Umbilical cord (tissue), 1 donor: ENCODE measurements at regions not wholly inside any gene's neighbourhood (a gene's known extent, or its start where the extent isn't known, plus 50 kb on each side); places are given as distances from the start of the nearest gene placed in this dataset.

Experiments used
- DNase-seq: peaks from one replicate; pipeline ENCODE4 v3.0.0-alpha.2; 2015; ENCODE audit warnings: low spot score

GRCh38 chr6:102474041-102474807, 1080.7 kb downstream of the GRIK2 start:
- DNase-seq = no peak

DNA sequence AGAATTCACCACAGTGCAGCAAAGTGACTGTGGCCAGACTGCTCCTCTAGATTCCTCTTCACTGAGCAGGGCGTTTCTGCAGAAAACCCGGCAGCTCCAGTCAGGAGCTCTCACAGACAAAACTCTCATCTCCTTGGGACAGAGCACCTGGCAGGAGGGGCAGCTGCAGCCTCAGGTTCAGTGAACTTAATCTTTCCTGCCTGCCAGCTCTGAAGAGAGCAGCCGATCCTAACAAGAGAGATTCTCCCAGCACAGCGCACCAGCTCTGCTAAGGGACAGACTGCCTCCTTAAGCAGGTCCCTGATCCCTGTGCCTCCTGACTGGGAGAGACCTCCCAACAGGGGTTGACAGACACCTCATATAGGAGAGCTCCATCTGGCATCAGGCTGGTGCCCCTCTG, 1065.5 kb downstream of the GRIK2 start:
- no peak for DNase-seq

DNA sequence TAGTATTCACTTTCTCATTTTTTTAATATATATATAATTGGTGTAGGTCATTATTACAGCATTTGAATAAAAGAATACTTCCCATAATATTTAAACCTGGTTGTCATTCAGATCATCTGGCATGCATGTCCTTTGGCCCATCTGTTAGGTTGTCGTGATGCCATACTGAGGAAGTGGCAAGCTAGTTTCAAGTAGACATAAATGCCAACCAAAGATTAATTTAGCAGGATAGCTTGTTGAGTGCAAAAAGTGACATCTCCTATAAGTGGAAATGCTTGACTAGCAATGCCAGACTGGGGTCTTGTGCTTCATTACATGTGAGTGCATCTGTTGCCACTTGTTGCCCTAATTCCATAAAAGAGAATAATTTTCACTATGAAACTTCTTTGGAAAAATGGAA, 1044.7 kb downstream of the GRIK2 start:
- no peak for DNase-seq

- DNase-seq = no peak
Measured at GRCh38 chr6:102417368-102417998, 1024.0 kb downstream of the GRIK2 start.

- DNase-seq = no peak
Measured at GRCh38 chr6:102415891-102416290, 1022.4 kb downstream of the GRIK2 start.

DNA sequence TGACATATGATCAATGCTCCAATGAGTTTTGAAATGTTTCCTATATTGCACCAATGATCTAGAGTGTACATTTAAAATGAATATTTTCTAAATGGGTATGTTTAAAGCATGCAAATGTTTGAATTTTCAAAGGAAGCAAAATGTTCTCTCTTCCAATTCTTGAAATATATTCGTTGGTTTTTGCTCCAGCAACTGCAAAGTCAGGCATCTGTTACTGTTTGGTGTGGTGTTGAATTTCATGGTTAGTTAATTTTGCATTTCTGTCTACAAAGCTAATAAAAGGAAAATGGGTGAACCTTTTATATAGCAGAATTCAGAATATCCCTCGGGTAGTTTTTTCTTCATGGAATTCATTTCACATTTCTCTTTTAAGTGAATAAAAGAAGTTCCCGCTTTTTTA, 1018.3 kb downstream of the GRIK2 start:
- DNase-seq = no peak

- DNase-seq = no peak
Measured at GRCh38 chr6:102407886-102408741, 1014.6 kb downstream of the GRIK2 start.

GRCh38 chr6:102405860-102406259, 1012.4 kb downstream of the GRIK2 start:
- no peak for DNase-seq

GRCh38 chr6:102402635-102403329, 1009.3 kb downstream of the GRIK2 start:
- no peak for DNase-seq

- DNase-seq = no peak
Measured at GRCh38 chr6:102398788-102399390, 1005.4 kb downstream of the GRIK2 start.

DNA sequence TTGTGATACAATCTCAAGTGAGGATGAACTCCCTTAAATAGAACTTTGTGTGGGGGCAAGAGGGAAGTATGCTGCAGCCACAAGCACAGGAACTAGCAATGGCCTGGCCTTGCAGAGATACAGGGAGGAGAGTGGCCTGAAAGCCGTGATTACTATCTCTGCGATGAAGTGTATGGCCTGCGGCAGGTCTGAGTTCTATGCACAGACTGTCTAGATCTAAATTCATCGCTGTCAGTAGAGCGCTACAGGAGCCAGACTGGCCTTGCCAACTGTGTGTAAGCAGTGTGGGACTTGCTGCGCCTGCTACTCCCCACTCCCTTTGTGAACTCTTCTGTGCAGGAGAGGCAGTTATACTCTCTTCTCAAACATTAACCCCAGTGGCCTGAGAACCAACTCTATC, 997.0 kb downstream of the GRIK2 start:
- no peak for DNase-seq

DNA sequence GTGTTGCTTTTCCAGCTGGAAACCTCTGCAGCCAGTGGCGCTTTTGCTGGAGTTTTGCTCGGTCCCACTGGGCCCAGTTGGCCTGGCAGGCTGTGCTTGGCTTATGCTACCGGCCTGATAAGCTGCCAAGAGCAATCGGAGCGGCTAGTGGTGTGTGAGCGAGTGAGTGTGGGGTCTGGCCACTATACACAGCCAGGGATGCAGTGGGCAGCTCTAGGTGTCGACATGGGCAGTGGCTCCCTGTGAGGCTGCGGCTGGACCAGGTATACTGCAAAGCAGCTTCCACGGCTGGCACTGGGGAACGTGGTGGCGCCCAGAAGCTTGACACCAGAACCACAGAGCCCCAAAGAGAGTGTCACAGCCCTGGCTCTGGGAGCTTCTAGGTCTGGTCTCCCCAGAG, 996.5 kb downstream of the GRIK2 start:
- DNase-seq = no peak

DNA sequence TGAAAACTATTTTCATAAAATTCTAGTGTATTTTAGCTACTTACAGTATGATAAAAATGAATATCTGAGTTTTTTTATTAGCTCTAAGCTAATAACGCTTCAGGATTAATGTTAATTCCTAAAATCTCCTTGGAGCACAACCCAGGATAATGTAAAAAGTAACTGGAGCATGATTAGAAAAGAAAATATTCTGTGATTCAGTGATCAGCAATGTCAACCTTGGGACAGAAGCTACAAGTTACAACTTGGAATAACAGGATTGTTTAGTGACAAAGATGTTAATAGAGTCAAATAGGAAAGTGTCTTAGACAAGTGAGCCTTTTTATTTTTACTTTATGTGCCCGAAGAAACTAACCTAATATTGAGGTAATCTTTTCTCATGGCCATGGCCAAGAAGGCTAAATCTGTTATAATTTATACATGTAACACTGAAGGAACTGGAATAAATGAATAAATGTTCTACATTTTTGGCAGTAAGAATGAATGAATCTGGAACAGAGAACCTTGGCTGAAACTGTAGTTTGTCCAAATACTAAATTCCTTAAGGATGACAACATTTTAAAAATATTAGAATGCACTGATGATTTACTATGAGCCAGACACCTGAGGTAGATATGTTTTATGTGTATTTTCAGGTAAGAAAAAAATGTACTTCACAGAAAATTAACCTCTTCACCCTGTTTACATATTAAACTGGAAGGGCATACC, 994.0 kb downstream of the GRIK2 start:
- DNase-seq = peak; percentile 85

GRCh38 chr6:102381203-102381602, 987.7 kb downstream of the GRIK2 start:
- DNase-seq = peak; percentile 11

DNA sequence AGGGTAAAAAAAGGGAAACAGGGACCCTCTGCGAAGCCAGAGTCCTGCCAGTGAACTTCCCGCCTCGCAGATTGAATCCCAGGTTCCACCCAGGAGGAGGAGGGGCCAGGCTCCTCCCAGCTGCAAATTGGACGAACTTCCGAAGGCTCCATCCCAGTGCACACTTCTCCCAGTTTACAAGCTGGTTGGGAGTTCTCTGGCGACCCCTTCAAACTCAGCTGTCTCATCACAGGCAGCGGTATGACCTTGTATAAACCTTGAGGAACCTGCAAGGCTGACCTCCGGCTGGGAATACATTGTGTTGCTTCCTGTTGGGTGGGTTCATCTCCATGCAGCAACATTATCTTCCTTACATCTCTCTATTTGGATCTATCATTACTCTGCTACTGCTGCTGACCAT, 962.7 kb downstream of the GRIK2 start:
- no peak for DNase-seq

- DNase-seq = no peak
Measured at GRCh38 chr6:102355578-102355977, 962.1 kb downstream of the GRIK2 start.

- no peak for DNase-seq
Measured at GRCh38 chr6:102352552-102352951, 959.0 kb downstream of the GRIK2 start.

DNA sequence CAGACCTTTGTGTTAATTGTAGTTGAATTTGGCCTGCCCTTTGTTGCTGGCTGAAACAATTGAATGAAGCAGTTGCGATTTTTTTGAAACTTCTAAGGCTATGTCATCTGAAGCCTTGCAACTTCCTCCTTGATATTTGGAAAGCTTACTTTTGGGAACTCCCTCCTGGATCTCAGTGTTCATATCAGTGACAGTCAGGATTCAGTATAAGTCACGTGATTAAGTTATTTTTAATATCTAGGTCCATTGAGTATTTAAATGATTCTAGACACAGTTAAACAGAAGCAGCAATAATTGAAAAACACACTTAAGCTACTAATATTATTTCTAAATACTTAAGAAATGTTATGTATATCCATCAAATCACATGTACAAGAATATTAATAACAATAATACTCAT, 951.3 kb downstream of the GRIK2 start:
- no peak for DNase-seq

- peak; percentile 93 for DNase-seq
Measured at GRCh38 chr6:102340311-102340710, 946.8 kb downstream of the GRIK2 start.

DNA sequence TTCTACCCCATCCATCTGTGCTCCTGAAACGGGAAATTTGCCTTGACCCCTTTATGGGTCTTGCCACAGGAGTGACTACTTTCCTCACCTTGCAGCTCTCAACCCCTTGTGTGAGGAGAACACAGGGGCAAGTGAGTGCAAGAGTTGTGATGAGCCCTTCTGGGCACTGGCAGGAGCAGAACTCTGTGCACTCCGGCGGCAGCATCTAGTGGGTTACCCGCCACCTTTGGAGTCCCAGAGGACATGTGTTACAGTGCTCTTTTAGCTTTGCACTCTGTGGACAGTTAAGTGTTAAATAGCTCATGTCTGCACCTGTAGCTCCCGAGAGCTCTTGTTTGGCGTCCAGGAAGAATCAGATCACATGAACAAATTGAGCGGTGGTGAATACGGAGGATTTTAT, 940.2 kb downstream of the GRIK2 start:
- no peak for DNase-seq

DNA sequence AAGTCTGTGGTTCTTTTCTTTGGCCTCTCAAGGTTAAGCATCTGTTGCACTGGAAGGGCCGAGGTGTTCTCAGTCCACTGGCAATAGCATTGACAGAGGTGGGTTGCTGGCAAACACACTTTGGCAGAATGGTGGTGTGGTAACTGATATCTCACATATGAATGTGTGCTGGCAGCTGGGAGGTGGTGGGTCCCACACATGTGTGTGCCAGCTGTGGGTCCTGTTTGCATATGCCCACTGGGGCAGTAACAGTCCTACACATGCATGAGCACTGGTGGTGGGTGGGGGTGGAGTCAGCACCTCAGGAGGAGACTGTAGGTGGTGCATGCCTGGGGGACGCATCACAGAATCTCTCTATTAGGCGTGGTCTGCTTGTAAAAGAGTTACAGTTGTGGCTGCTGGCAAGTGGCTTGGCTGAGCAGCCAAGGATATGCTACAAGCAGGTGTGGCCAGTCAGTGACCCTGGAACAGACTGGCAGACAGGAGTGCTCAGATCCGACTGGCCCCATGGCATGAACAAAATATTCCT, 934.3 kb downstream of the GRIK2 start:
- no peak for DNase-seq
